Activated T-cell treated with anti-CD3 and anti-CD28 coated beads for 48 hours (primary cell): ENCODE measurements at regions not wholly inside any gene's neighbourhood (a gene's known extent, or its start where the extent isn't known, plus 50 kb on each side); places are given as distances from the start of the nearest gene placed in this dataset.
"Not testable (repeated sequence)": the region's sequence is repeated elsewhere in the genome, so short reads cannot be mapped to it uniquely, and the experiment has no call there.

ENCODE experiments used
- DNase-seq: peaks from one replicate; pipeline ENCODE4 v3.0.0-alpha.2; 2020; ENCODE audit warnings: low read depth

- DNase-seq = no peak
Measured at GRCh38 chr6:10112871-10113549, 301.9 kb downstream of the TFAP2A start.

GRCh38 chr6:10111975-10112374 is 302.9 kb downstream of the TFAP2A start:
- DNase-seq = no peak

DNA sequence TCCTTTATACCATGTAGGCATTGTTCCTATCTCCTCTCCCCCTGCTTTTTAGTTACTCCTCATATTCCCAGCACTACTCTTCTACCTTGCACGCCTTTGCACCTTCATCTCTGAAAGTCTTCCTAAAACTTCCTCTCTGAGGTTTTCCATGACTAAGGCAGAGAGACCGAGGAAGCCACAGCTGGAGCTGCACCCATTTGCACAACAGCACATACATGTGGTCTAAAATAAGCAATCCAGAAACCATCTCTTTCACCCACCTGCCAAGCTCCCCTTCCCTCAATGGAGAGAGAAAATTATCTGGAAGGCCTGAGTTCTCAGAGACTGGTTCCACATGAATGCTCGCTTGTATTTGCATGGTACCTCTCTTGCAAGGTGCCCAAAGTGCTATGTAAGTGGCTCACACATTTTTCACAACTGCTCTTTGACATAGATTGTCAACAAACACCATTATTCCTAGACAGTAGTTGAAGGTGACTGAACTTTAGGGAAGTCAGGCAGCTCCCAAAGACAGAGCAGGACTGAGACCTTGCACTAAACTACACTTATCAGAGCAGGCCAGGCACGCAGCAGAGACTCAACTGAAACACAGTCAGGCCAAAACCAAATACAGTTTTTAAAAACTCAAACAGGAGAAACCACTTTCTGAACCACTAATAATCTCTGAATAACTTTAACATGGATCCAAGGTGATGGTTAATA is 313.2 kb downstream of the TFAP2A start:
- no peak for DNase-seq

DNA sequence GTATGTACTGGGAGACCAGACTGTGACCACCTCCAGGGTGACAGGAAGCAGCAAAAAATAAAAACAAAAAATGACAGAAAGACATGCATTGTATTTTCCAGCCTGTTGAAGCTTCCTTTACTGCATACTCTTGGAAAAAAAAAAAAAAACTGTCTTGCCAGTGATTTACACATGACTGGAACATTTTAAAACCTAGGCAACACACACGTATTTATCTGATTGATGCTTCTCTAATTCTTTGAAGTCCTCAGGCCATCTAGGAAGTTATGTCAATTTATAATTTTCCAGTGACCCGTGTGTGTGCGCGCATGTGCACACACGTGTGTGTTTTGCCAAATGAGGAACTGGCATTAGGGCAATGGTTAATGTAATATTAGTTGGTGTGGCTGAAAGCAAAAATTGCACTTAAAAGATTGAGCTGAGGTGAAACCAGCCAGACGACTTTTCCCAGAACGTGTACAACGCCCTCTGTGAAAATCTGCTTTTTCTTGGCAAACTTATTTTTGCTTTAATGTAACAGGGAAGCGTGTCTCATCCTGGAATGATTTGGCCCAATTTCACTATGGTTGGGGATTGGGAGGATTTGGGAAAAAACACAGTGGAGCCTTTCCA is 315.2 kb downstream of the TFAP2A start:
- DNase-seq = no peak

GRCh38 chr6:10098756-10099528 is 315.9 kb downstream of the TFAP2A start:
- no peak for DNase-seq

DNA sequence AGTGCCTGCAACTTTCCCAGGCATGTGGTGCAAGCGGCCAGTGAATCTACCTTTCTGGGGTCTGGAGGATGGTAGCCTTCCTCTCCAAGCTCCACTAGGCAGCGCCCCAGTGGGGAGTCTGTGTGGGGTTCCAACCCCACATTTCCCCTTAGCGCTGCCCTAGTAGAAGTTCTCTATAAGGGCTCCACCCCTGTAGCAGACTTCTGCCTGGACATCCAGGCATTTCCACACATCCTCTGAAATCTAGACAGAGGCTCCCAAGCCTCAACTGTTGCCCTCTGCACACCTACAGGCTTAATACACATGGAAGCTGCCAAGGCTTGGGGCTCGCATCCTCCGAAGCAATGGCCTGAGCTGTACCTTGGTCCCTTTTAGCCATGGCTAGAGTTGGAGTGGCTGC is 321.6 kb downstream of the TFAP2A start:
- DNase-seq = no peak

- DNase-seq = no peak
Measured at GRCh38 chr6:10084111-10084986, 330.5 kb downstream of the TFAP2A start.

GRCh38 chr6:10082385-10082784 is 332.5 kb downstream of the TFAP2A start:
- no peak for DNase-seq

GRCh38 chr6:10081957-10082356 is 332.9 kb downstream of the TFAP2A start:
- DNase-seq = no peak

GRCh38 chr6:10081075-10081474 is 333.8 kb downstream of the TFAP2A start:
- no peak for DNase-seq

- DNase-seq = no peak
Measured at GRCh38 chr6:10080561-10080960, 334.3 kb downstream of the TFAP2A start.

GRCh38 chr6:10078581-10078980 is 336.3 kb downstream of the TFAP2A start:
- DNase-seq = no peak

DNA sequence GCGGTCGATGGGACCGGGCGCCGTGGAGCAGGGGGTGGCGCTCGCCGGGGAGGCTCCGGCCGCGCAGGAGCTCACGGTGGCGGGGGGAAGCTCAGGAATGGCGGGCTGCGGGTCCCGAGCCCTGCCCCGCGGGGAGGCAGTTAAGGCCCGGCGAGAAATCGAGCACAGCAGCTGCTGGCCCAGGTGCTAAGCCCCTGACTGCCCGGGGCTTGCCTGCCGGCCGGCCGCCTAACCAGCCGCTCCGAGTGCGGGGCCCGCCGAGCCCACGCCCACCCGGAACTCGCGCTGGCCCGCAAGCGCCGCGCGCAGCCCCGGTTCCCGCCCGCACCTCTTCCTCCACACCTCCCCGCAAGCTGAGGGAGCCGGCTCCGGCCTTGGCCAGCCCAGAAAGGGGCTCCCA is 340.1 kb downstream of the TFAP2A start:
- DNase-seq = not testable (repeated sequence)

DNA sequence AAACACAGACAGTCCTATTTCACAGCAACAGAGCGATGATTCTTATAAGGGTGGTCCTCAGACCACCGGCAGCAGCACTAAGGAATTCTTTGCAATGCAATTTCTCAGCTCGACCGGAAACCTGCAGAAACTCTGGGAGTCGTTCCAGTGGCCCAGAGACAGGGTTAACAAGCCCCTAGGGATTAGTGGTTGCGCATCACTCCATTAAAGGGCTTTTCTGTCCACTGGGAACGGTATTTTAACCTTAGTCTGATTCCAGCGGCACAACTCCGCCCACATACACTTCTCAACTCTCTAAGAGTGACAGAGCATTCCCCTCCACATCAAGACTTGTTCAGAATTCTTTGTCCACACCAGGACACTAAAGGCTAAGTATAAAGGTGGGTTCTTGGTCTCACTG is 341.5 kb downstream of the TFAP2A start:
- no peak for DNase-seq

DNA sequence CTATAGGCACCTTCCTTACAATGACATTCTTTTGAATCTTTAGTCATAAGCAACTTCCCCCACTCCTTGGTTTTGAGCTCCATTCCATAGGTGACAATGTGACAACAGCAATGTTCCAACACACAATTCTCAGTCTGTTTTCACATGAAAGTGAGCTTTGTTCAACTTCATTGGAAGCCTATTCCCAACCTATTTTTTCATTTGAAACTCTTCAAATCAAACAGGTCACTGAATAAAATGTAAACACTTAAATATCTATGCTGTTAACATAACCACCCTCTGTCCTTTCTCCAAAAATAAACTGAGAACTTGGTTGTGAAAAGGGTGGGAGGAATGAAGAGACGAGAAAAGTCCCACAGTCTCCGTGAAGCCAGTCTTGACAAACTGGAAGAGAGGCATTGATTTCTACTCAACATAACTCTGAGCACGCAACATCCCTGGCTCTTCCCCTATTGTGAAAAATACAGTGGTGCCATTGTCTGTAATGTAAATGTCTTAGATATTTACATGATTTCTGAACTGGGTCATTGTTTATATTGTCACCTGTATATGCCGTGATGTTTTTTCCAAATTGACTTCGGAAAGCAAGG is 343.1 kb downstream of the TFAP2A start:
- DNase-seq = no peak

DNA sequence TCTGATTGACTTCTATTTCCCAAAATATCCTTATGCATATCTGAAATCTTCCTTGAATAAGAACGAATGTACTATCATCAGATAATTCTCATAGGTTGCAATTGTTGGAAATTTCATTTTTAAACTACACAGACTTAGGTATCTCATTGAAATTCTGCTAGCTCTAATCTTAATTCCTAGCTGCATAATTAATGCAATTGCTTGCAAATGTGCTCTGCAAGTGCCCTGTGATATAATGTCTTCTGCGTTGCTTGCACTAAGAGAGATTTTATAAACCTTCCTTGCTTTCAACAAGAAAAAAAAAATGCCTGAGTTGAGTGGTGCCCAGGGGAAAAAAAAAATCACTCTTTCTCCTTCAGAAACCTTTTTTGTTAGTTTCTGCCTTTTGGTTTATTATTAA is 354.9 kb downstream of the TFAP2A start:
- no peak for DNase-seq

GRCh38 chr6:10054672-10055071 is 360.2 kb downstream of the TFAP2A start:
- no peak for DNase-seq

GRCh38 chr6:10051283-10051682 is 363.6 kb downstream of the TFAP2A start:
- no peak for DNase-seq

DNA sequence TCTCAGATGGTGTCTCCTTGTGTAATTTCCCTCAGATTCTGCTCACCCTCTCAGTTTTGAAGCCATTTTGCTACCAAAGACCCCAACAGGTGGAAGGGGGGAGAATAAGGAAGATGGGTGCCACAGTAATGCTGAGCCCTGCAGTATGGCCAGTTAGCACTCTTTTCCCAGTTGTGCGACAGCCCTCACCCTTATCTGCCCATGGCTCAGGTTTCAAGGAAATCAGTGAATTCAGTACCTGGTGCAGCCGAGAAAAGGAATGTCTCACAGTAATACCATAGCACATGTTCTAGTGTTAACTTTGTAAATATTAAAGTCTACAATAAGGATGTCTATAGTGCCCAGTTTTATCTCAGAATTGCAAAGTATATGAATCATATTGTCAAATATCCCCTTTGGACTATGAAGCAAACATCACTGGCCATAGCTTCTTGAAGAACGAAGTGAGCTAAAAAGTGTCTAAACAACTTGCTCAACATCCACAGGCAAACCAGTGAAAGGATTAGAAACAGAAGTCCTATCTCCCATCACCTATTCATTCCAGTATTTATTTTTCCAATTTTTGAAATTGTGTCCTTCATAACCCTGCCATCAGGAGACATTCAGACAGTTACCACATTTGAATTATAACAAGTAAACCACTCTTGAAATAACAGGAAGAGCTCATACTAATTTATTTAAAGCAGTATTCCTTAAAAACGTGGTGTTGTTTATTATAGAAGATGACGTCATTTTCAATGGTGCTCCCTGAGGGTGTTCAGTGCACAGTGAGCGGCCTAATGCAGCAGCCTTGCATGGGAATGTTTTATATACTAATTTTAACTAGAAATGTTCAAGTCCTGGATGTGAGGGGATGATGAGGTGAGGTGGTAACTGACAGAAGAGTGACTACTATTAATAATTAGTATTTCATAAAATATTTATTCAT is 366.2 kb downstream of the TFAP2A start:
- no peak for DNase-seq

DNA sequence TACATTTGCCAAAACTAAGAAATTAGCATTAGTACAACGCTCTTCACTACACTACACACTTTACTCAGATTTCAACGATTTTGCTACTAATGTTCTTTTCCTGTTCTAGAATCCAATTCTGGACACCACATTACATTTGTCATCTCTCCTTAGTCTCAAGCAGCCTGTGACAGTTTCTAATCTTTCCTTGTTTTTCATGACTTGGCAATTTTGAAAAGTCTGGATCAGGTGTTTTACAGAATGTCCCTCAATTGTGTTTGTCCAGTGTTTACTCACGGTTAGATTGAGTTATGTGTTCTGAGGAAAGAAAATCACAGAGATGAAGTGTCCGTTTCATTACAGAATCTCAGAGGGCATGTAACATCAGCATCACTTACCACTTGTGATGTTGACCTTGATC is 372.6 kb downstream of the TFAP2A start:
- DNase-seq = no peak
